Stimulated activated CD4-positive, alpha-beta T cell treated with anti-CD3 and anti-CD28 coated beads, Interleukin-2, amount 100 ng/mL, for 48 hours (primary cell): ENCODE measurements at regions not wholly inside any gene's neighbourhood (a gene's known extent, or its start where the extent isn't known, plus 50 kb on each side); places are given as distances from the start of the nearest gene placed in this dataset.

Experiments used
- DNase-seq, 2 donors: peaks; one replicate each; pipeline ENCODE4 v3.0.0-alpha.2; 2020

GRCh38 chr2:203789618-203790017, 78.0 kb upstream of the CTLA4 start:
- no peak for DNase-seq

- no peak for DNase-seq
These were observed 77.3 kb upstream of the CTLA4 start for GRCh38 chr2:203790134-203790852.

- DNase-seq = no peak
These were observed 71.1 kb upstream of the CTLA4 start for GRCh38 chr2:203796248-203797010.

- no peak for DNase-seq
These were observed 70.3 kb upstream of the CTLA4 start for GRCh38 chr2:203797276-203797675.

- no peak for DNase-seq
These were observed 69.9 kb upstream of the CTLA4 start for GRCh38 chr2:203797712-203798111.

GRCh38 chr2:203798296-203799087, 69.1 kb upstream of the CTLA4 start:
- DNase-seq = no peak

- no peak for DNase-seq
These were observed 67.7 kb upstream of the CTLA4 start for GRCh38 chr2:203799908-203800307.

- no peak for DNase-seq
These were observed 66.8 kb upstream of the CTLA4 start for GRCh38 chr2:203800783-203801182.

GRCh38 chr2:203802342-203803052, 65.1 kb upstream of the CTLA4 start:
- DNase-seq = peak in 1 of 2 donors; percentile 40

- DNase-seq = no peak
These were observed 64.5 kb upstream of the CTLA4 start for GRCh38 chr2:203803053-203803429.

GRCh38 chr2:203804070-203804469, 63.5 kb upstream of the CTLA4 start:
- DNase-seq = peak in 1 of 2 donors; percentile 55

GRCh38 chr2:203804764-203805485, 62.6 kb upstream of the CTLA4 start:
- DNase-seq = no peak

- DNase-seq = no peak
These were observed 62.1 kb upstream of the CTLA4 start for GRCh38 chr2:203805486-203805838.

GRCh38 chr2:203806761-203807160, 60.8 kb upstream of the CTLA4 start:
- DNase-seq = no peak

GRCh38 chr2:203808046-203808750, 59.4 kb upstream of the CTLA4 start:
- no peak for DNase-seq

- no peak for DNase-seq
These were observed 58.5 kb upstream of the CTLA4 start for GRCh38 chr2:203809084-203809521.

- DNase-seq = no peak
These were observed 57.5 kb upstream of the CTLA4 start for GRCh38 chr2:203809991-203810510.

- DNase-seq = peak; percentile 56 to 61
These were observed 55.9 kb upstream of the CTLA4 start for GRCh38 chr2:203811491-203812221.

- DNase-seq = no peak
These were observed 55.0 kb upstream of the CTLA4 start for GRCh38 chr2:203812294-203813221.
